ENCODE measurements at regions not wholly inside any gene's neighbourhood (a gene's known extent, or its start where the extent isn't known, plus 50 kb on each side); places are given as distances from the start of the nearest gene placed in this dataset.

- no peak for TF ChIP-seq CTCF (IDR thresholded peaks at IDR 0.05)
Observed at GRCh38 chr9:134272302-134273023, 53.8 kb upstream of the RXRA start.

GRCh38 chr9:134273647-134274046 lies 52.6 kb upstream of the RXRA start:
- TF ChIP-seq CTCF (IDR thresholded peaks at IDR 0.05): no peak

- TF ChIP-seq CTCF (IDR thresholded peaks at IDR 0.05): no peak
Observed at GRCh38 chr9:134275375-134275774, 50.9 kb upstream of the RXRA start.

GRCh38 chr9:134276453-134277245 lies 49.6 kb upstream of the RXRA start:
- no peak for TF ChIP-seq CTCF (IDR thresholded peaks at IDR 0.05)

Measured in LNCAP (cell line).